ENCODE measurements at regions not wholly inside any gene's neighbourhood (a gene's known extent, or its start where the extent isn't known, plus 50 kb on each side); places are given as distances from the start of the nearest gene placed in this dataset.

DNA sequence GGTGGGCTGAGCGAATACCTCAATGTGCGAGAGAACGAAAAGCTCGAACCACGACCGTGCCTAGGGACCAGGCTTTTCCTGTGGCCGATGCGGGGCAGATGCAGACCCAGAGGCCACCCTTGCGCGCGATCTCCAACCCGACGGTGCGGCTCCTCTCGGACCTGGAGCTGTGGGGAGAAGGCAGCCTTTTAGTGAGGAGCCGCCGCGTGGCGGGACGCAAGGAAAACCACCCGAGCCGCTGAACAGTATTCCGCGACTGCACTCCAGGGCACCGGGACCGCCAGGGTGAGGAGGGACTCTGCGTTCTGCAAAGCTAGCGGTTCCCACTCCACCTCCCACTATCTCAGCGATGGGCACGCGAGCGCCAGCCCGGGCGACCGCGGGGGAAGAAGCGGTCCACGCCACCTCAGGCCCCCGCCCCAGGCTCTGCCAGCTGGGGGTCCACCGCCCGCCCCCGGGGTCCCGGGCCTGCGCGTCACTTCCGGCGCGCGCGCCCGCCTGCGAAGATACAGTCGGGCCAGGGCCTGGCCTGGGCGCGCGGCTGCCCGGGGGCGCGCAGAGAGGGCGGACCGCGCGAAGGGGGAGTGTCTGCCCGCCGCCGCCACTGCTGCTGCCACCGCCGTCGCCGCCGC is 66.5 kb upstream of the PRKACB start:
- TF ChIP-seq CTCF (IDR thresholded peaks at IDR 0.05) = no peak
- TF ChIP-seq EP300 (IDR thresholded peaks at IDR 0.05) = no peak
